Stimulated activated CD4-positive, alpha-beta T cell treated with anti-CD3 and anti-CD28 coated beads, Interleukin-1b, Interleukin-23, amount 100 ng/mL, for 48 hours (primary cell): ENCODE measurements at regions not wholly inside any gene's neighbourhood (a gene's known extent, or its start where the extent isn't known, plus 50 kb on each side); places are given as distances from the start of the nearest gene placed in this dataset.
"Not testable (repeated sequence)": the region's sequence is repeated elsewhere in the genome, so short reads cannot be mapped to it uniquely, and the experiment has no call there.

Experiments used
- DNase-seq: peaks from one replicate; pipeline ENCODE4 v3.0.0-alpha.2; 2020

DNA sequence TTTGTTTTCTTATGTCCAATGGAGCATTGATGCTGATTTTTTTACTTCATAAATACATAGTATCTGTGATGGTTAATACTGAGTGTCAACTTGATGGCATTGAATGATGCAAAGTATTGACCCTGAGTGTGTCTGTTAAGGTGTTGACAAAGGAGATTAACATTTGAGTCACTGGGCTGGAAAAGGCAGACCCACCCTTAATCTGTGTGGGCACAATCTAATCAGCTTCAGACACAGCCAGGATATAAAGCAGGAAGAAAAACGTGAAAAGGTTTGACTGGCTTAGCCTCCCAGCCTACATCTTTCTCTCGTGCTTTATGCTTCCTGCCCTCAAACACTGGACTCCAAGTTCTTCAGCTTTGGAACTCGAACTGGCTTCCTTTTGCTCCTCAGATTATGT, 230.6 kb upstream of the SPRY1 start:
- DNase-seq, result no peak

DNA sequence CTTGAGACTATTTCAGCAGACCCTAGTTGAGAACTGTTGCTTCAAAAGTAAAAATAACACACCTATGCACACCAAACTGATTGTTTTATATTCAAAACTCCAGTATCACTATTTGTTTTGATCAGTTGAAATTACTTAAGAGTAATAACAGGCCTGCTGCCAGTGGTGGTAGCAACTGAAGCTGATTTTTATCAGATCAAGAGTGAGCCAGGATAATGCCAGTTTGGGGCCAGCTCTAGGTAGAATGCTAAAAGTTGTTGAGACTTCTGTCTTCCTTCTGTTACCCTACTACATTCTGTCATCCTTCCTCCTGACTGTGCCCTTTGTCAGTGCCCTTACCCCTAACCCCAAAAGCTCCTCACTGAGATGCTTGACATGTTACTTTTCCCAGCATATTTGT, 228.7 kb upstream of the SPRY1 start:
- no peak for DNase-seq

DNA sequence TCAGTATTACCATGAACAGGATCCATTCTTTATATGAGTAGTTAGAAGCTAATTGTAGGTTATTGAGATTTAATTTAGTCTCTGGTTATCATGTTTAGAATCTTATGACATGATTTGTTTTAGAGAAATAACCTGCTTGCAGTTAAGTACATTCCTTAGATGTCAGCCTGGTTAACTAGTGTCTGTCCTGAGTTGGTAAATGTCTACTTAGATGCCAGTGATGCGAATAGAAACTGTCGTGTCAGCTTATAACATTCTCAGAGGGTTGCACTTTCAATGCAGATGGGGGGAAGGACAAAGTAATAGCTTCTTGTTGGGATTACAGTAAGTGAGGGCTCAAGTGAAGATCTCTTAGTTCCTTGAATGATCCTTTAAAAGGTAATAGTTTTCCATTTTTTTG, 227.8 kb upstream of the SPRY1 start:
- no peak for DNase-seq

DNA sequence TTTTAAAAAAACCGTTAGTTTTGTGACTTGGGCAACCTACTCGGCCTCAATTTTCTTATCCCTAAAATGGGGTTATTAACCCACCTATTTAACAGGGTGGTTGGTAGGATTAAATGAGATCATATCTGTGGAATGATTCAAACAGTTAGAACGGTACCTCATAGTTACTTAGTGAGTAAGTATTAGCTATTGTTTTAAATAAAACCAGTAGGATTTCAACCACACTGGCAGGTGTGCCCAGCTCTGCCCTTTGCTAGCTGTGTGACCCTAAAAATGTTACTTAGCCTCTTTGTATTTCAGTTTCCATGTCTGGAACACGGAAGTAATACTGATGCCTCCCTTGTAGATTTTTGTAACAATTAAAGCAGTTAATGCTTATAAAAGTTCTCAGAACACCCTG, 225.8 kb upstream of the SPRY1 start:
- no peak for DNase-seq

DNA sequence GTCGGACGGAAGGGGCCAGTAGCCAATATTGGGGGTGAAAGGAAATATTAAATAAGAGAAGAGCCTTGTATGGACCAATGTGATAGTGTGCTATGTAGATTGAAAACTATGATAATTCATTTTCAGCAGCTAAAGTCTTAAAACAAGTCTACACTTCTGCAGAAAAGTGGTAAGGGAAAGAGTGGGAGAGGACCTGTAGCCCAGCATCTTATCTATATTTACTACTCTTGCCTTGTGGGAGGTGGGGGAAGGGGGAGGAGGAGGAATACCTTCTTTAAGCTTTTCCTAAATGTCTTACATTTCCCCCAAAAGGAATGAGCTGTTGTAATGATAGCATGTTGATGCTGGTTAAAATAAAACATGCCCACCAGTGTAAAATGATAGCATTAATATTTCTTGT, 220.0 kb upstream of the SPRY1 start:
- DNase-seq, result no peak

DNA sequence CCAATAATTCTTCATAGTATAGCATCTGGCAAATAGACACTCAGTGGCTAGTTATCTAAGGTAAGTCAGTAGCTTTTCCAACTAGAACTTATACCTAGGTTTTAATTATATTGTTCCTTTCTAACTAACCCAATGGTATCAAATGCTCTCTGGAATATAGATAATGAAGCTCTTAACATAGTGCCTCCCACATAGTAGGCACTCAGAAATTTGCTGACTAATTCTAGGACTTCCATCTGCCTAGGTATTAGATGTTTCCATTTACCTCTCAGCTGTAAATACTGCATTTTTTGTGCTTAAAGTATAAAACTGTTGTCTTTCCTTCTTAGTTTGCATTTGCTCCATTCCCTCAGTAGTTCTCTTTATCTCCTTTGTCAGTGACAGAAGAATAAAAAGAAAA, 214.3 kb upstream of the SPRY1 start:
- no peak for DNase-seq

DNA sequence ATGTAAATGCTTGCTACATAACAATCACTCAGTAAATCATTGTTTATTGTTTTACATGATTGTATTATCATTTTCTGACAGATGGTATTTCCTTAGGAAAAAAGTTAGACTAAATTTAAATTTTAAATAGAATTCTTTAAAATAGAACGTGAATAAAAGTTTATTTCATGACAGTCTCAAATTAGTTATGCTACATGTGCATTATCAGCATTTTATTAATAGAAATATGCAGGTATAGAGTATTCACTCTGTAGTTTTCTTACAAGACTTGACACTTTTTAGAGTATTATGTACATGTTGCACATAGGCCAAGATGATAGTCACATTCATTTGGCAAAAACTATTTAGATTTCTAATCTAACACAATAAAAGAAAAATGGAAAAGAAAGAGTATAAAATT, 213.3 kb upstream of the SPRY1 start:
- DNase-seq, result no peak

DNA sequence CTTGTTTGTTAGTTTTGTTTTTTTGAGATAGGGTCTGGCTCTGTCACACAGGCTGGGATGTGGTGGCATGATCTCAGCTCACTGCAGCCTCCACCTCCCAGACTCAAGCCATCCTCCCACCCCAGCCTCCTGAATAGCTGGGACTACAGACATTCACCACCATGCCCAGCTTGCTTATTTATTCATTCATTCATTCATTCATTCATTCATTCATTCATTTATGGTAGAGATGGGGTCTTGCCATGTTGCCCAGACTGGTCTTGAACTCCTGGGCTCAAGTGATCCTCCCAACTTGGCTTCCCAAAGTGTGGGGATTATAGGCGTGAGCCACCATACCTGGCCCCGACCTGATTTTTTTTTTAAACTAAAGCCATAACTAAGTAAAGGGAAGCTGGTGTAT, 212.8 kb upstream of the SPRY1 start:
- not testable (repeated sequence) for DNase-seq

DNA sequence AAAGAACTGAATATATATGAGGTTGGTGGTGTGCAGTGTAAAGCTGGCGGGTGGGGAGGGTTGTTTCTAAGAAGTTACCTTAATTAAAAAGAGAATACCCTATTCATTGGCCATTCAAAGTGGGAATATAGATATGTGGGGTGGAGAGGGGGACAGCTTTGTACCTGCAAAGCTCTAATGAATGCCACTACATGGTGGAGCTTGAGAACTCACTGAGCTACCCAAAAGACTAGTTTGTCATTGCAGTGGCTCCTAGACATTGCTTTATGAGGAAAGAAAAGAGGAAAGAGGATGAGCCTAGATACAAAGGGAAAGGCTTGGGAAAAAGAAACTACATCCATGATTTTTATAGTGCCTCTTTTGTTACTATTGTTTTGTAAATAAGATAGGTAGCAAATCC, 209.9 kb upstream of the SPRY1 start:
- no peak for DNase-seq

DNA sequence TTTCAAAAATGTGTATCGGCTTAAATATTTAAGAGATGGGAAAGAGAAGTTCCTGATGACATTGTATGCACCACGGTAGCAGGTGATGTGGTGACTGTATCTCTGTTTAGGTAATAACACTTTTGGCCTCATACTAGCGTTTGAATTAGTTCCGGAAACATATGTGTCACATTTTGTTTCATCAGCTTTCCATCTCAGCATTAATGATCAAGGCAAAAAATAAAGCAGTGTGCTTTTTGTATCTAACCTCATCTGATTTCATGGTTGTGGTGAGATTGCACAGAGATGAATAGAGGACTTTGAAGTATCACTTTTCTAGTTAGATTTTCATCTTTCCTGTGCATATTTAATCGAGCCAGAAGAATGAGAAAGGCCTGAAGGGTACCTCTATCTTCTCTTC, 206.4 kb upstream of the SPRY1 start:
- DNase-seq, result no peak

DNA sequence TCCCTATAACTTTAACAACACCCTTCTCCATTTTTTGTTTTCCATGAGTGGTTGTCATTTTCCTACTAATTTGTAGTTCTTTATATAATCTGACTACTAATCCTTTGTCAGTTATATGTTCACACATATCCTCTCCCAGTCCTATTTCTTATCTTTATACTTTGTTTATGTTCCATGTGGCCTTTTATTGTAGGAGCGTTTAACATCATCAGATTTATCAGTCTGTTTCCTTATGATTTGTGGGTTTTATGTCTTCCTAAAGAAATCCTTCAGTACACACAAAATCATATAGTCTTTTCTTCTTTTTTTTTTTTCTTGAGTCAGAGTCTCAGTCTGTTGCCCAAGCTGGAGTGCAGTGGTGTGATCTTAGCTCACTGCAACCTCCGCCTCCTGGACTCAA, 204.9 kb upstream of the SPRY1 start:
- no peak for DNase-seq

DNA sequence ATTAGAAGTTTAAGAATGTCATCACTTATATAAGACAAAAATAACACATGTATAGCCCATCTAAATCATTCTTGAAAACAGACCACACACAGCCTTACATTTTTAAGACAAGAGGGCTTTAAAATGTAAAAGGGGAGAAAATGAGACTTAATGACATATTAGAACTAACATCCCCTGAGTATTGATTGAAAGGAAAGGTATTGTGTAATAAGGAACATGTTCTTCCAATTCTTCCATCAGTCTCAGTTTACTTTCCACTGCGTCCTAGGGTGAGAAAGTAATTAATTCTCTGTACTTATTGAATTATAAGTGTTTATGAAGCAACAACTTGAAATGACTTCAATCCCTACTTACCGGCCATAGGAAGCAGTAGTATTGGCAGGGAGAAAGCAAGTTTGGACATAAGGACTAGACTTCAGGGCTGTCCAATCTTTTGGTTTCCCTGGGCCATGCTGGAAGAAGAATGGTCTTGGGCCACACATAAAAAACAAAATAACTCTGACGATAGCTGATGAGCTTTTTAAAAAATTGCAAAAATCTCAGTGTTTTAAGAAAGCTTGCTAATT, 202.7 kb upstream of the SPRY1 start:
- no peak for DNase-seq

DNA sequence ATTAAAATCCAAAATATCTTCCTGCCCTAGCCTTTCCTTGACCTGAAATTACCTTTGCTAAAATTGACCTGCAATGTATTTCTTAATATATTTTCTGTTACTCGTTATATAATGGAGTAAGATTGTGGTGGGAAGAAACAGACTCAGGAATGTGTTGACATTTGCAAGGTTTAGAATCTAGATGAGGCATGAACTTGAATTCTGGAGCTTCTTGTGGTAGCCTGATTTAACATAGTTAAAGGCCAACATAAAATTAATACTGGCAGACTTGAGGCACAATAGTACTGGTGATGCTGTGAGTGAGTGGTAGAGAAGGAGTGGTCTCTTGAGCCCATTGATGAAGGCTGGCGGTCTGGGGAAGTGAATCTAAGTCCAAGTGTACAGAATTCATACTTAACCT, 197.9 kb upstream of the SPRY1 start:
- DNase-seq, result no peak

DNA sequence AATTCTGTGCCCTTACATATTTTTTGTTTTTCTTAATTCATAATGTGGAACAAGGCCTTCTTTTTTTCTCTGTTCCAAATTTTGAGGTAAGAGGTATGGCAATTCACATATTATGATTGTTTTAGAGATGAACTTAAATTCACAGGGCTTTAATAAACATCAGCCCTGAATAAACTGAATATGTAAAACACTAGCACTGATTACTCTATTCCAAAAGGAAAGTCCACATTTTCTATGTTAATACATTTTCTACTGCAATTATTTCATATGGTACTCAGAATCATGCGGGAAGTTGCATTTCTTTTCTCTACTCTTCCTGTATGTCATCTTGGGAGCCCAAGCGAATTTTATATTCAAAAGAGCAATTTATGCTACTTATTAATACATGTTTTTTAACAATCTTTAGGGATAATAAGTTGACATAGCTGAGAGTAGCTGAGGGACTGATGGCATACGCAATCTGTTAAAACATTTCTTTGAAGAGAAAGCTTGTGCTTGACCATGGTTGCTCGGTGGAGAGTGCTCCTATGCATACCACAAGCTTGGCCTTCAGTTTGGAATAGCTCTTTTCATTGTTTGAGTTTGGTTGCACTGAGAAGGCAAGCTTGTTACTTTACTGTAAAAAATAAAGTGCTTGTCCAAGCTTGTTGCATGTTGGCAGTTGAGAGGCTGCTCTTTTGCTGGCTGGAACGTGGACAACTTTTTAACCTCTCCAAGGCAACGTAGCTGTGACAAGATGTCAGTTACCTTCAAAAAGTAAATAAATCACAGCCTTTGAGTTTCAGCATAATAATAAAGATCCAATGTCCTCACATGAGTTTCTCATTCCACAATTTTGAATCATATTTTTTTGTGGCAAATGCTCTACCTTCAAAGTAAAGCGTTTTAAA, 196.3 kb upstream of the SPRY1 start:
- DNase-seq, result no peak

DNA sequence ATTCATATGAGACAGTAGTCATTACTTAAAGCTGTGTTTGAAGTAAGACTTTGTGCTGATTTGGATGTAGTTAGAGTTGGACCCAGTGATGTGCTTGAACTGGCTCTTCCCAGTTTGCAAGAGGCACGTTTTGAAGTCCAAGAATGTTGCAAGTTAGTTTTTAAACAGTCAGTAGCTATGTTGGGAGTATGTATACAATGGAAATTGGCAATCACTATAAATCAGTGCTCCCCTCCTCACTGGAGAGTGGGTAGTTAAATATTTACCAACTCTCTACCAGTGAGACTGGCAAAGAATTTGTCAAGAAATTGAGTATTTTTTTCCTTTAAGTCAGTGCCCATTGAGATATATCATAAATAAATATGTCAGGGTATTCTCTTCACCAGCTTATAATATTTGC, 191.9 kb upstream of the SPRY1 start:
- no peak for DNase-seq

DNA sequence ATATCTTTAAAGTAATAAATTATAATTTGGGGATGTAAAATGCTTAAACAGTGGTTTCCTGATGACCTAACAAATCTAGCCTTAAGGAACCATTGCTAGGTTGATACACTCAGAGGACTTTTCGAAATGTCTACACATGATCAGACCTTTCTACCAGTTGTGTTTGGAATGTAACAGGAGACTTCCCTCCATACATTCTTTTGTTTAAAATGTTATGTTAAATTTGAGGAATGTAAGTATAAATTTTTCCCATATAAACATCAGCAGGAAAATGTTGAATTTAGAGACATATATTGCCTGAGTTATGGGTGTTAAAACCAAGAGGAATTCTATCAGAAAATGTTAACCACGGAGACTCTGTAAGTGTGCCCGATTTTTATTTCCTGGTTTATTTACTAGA, 190.6 kb upstream of the SPRY1 start:
- no peak for DNase-seq

DNA sequence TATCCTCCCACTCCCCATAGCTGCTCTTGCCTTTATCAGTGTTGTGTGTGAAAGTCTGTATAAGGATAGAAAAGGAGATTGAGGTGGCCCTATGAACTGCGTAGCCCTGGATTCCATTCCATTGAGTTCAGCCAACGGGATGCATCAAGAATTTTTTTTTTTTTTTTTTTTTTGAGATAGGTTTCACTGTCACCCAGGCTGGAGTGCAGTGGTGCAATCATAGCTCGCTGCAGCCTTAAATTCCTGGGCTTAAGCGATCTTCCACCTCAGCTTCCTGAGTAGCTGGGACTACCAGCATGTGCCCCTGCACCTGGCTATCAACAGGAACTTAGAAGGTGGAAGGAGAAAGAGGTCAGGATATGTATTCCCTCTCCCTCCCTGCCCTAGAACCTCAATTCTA, 187.2 kb upstream of the SPRY1 start:
- DNase-seq, result no peak

DNA sequence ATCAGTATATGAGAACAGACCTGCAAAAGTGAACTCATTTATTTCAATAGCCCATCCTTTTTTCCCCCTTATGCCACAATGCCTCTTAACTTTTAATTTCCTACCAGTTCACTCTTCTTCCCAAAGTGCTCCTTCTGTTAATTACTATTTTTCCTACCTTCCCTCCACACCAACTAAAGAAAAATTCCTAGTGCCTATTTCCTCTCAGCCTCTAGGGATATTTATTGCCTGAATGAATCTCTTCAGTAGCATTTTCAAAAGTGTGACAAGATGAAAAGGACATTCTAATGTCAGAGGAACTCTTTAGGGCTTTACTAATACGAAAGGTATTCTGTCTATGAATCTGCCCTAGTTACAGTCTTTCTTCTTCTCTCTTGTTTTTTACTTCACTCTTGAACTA, 181.1 kb upstream of the SPRY1 start:
- DNase-seq, result no peak

DNA sequence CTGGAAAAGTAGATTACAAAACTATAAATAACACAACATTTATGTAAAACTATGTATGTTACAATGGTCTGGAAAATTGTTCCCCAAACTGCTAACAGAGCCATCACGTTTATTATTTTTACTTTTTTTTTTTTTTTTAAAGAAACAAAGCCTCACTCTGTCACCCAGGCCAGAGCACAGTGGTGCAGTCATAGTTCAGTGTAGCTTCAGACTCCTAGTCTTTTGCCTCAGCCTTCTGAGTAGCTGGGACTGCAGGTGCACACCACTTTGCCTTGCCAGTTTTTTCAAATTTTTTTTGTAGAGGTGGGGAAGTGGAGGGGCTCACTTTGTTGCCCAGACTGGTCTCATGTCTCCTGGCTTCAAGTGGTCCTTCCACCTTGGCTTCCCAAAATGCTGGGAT, 180.1 kb upstream of the SPRY1 start:
- DNase-seq, result no peak

DNA sequence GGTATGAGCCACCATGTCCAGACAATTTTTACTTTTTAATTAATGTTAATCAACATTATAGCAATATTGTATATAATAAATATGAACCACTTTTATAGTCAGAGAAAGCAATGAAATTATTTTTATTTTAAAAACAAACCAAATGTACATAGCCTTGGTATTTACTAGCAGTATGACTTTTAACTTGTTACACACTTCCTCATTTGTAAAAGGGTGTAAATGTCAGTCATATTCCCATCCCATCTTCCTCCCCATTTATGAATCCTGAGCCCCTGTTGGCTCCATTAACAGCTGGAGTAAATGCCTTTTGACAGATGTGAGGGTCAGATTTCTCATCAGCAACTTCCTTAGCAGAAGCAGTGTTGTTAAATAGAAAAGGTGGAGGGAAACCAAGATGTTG, 179.6 kb upstream of the SPRY1 start:
- DNase-seq, result no peak

DNA sequence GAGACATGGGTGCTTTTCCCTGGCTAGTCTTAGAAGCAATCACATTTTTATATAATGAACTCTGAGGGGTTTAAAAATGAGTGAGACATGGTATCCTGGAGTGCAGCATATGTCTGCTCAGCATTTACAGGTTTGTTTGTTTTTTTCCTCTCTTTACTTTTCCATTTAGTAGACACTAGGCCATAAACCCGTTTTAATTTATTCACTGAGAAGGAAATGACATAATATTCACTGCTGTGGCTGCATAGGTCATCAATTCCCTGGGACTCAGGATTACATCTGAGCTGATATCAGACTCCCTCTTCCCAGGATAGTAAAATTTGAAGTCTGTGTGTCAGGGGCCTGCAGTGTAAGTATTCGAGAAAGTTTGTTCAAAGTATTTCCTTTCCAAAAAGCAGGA, 178.9 kb upstream of the SPRY1 start:
- DNase-seq, result no peak

DNA sequence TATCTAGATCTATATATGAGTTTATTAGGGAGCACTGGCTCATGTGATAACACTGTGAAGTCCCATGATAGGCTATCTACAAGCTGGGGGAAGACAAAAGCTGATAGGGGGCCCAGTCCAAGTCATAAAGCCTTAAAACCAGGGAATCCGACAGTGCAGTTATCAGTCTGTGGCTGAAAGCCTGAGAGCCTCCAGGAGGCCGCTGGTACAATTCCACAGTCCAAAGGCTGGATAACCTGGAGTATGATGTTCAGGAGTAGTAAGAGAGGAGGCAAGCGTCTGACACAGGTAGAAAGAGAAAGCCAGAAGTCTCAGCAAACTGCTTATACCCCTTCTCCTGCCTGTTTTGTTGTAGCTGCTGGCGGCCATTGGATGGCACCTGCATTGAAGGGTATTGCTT, 177.6 kb upstream of the SPRY1 start:
- DNase-seq, result no peak

DNA sequence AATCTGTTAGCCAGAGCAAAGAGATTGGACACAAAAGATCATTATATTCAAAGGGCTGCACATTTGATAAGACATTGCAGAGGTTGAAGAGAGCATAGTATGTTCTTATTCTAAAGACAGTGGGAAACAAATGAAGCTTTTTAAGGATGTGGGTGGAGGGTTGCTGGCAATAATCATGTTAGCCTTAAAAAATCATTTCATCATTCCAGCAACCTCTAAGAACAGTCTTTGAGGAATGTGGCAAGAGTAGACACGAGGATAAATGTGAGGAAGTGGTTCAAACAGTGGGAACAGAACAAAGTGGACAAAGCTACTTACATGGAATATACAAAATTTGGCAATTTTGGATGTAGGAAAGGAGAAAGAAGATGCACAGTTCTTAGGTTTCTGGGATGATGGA, 167.3 kb upstream of the SPRY1 start:
- no peak for DNase-seq

DNA sequence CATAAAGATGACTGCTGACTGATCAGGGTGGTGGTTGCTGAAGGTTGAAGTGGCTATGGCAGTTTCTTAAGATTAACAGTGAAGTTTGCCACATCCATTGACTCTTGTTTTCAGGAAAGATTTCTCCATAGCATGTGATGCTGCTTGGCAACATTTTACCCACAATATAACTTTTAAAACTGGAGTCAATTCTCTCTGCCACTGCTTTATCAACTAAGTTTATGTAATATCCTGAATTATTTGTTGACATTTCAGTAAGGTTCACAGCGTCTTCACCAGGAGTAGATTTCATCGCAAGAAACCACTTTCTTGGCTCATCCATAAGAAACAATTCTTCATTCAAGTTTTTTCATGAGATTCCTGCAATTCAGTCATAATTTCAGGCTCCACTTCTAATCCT, 166.5 kb upstream of the SPRY1 start:
- DNase-seq, result no peak

DNA sequence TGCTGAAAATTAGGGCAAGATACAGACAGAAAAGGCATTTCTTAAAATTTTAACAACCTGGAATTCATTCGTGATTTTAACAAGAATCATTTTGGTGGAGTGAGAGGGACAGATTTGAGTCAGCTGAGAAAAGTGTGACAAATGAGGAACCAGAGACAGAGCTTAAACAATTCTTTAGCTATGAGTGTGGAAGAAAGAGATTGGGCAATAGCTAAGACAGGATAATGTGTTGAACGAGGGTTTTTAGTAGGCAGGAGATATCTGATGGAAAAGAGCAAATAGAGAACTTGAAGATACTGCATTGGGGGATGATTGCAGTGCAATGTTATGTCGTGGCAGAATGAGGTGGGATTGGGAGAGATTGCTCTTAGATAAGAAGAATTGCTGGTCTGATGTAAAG, 164.2 kb upstream of the SPRY1 start:
- DNase-seq, result no peak
